Lower leg skin (tissue), 3 donors: ENCODE measurements at regions not wholly inside any gene's neighbourhood (a gene's known extent, or its start where the extent isn't known, plus 50 kb on each side); places are given as distances from the start of the nearest gene placed in this dataset.

Experiments used
- CTCF ChIP-seq, 3 donors: fragments of 450-650 bp; IDR thresholded peaks; one replicate each; pipeline ENCODE4 v1.5.1; 2016; ENCODE audit warnings: antibody characterized with exemption in 3 of 3, mild to moderate bottlenecking in 3 of 3, moderate library complexity in 2 of 3
- POLR2A ChIP-seq, 2 donors: fragments of 450-650 bp; IDR thresholded peaks; one replicate each; pipeline ENCODE4 v1.6.1; 2016 to 2017; ENCODE audit warnings: antibody characterized with exemption in 2 of 2, mild to moderate bottlenecking in 1 of 2, moderate library complexity in 1 of 2

GRCh38 chr15:77715051-77715450, 82.3 kb upstream of the LINGO1 start:
- no peak for TF ChIP-seq CTCF (IDR thresholded peaks at IDR 0.05)
- no peak for TF ChIP-seq POLR2A (IDR thresholded peaks at IDR 0.05)
